HEK293T (cell line): ENCODE measurements at regions not wholly inside any gene's neighbourhood (a gene's known extent, or its start where the extent isn't known, plus 50 kb on each side); places are given as distances from the start of the nearest gene placed in this dataset.

ENCODE experiments used
- FOXA1 ChIP-seq: fragments of 450-650 bp; IDR thresholded peaks from 2 replicates; pipeline ENCODE4 v1.6.1; 2016; ENCODE audit warnings: mild to moderate bottlenecking
- SUZ12 ChIP-seq: fragments of 450-650 bp; IDR thresholded peaks from 2 replicates; pipeline ENCODE4 v1.6.1; 2016; ENCODE audit warnings: mild to moderate bottlenecking

GRCh38 chr12:29943683-29944082, 159.9 kb upstream of the TMTC1 start:
- TF ChIP-seq FOXA1: no peak
- TF ChIP-seq SUZ12: no peak
